ENCODE measurements at regions not wholly inside any gene's neighbourhood (a gene's known extent, or its start where the extent isn't known, plus 50 kb on each side); places are given as distances from the start of the nearest gene placed in this dataset.
"Not testable (repeated sequence)": the region's sequence is repeated elsewhere in the genome, so short reads cannot be mapped to it uniquely, and the experiment has no call there.

DNA sequence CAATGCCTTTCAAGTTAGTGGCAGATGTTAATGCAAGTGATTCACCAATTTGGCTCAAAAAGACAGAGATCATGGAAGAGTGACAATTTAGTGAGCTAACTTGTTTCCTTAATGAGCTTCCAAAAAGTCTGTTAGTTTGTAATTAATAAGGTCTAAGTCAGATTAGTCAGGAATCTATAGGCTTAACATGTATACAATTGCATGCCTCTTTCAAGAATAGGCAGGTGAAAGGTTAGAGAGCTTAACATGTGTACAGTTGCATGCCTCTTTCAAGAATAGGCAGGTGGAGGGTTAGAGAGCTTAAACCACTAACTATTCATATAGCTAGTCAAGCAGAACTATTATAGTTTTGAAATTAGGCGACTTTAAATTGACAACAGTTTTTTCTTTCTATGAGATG, 663.8 kb downstream of the C12orf50 start:
- no peak for FAIRE-seq
- no peak for DNase-seq (ENCODE audit: insufficient read length, low spot score)

DNA sequence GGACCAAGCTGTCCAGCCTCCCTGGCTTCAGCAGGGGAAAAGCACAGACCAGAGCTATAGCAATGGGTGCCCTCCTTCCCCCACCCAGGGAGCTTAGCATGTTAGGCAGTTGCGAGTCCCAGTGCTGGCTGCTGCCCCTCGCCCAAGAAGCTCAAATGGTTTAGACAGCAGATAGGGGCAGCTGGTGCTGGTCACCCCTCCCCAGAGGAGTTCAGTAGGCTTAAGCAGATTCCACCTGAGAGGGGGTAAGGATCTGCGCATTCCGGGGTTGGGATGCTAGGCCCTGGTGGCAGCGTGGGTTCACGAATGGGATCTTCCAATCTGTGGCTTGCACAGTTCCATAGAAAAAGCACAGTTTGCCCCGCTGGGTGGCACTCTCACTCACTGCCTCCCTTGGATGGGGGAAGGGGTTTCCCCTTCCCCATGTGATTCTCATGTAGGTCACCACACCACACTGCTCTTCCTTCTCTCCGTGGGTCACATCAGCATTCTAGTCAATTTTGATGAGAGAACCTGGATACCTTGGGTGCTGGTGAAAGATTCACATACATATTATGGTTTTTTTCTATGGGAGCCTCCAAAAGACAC, 665.6 kb downstream of the C12orf50 start:
- DNase-seq (ENCODE audit: insufficient read length, low spot score) = no peak
- FAIRE-seq = no peak

DNA sequence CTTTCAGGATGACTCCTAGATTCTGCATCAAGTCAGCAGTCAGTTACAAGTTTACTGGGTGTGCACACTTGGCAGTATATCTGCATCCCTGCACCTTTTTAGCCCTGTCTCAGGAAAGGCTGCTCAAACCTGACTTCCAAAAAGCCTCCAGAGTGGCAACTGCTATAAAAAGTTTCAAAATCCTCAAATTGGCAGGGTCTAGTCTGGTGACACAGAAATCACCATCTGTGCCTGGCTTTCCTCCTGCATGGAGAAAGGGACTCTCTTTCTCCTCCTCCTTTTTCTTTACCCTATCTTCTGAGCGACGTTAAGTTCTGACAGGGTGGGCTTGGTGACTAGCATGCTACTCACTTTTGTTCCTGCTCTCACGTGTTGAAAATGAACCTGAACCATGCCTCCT, 679.5 kb downstream of the C12orf50 start:
- FAIRE-seq (no peak), DNase-seq (ENCODE audit: insufficient read length, low spot score) (no peak)

DNA sequence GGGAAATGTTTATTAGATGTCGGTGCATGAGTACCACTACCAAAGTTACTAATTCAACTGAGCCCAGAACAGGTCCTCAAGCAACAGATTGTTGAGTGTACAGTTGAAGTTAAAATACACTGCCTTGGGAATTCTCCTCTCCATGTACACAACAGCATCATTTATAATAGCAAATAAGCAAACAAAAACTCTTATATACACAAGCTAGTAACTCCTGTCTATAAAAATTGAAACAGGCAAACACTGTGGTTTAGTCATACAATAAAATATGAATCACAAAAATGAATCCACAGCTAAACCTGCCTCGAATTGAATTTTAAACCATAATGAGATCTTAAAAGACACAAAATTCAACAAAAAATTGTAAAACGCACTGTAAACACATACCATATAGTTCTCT, 681.1 kb downstream of the C12orf50 start:
- FAIRE-seq = no peak
- no peak for DNase-seq (ENCODE audit: insufficient read length, low spot score)

DNA sequence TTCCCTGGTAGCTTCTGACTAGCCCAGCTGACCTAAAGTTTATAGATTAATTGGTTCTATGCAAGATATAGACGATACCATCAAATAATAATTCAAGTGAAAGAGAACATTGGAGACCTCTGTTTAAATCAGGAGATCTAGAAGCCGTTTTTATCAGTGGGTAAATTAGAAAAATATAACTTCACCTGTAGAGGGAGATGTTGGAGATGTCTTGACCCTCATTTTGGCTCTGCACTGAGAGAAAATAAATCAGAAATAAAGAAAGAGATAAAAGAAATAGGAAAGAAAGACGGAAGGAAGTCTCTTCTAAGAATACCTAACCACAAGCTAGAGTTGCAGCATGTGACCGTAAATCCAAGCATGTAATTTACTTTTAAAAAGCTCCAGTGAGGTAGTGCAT, 684.5 kb downstream of the C12orf50 start:
- FAIRE-seq = no peak
- no peak for DNase-seq (ENCODE audit: insufficient read length, low spot score)

DNA sequence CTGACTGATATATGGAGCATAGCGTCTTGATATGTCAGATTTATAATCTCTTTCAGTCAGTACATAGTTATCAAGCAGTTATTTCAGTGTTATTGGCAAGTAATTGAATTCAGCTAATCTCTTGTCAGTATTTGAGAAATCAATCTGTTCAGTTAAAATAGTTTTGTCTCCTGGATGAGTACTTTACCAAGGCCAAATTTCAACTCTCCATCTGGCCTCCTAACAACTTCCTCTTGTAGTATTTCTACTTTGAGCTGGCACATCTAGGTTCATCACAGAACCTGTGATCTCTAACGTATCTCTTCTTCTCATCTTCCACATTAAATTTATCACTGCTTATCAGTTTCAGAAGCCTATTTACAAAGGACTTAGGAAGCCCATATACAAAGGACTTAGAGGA, 690.5 kb downstream of the C12orf50 start:
- peak; percentile 61 for FAIRE-seq

DNA sequence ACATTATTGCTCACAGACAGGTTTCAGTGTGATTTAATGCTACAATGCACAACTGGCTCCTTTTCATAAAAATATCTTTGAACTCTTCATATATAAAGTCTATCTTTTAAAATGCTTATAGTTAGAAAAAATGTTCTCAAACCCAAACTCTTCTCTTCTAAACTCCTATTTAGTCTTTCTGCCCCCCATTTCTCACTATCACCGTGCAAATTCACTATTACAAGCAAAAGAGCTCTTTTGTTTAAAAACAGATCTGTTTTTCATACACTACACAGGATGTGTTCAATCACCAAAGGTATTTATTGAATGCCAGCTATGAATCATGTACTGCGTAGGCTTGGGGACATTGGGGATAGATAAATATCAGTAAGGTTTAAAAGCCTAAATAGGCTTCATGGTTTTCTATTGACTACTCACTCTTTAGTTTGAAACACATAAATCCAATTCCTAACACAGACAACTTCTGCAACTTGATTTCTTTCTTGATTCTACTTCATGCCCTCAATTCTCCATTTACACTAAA, 692.3 kb downstream of the C12orf50 start:
- no peak for DNase-seq (ENCODE audit: insufficient read length, low spot score)
- no peak for FAIRE-seq

More for the DNA sequence above, 690.5 kb downstream of the C12orf50 start:
- DNase-seq (ENCODE audit: insufficient read length, low spot score) = no peak

DNA sequence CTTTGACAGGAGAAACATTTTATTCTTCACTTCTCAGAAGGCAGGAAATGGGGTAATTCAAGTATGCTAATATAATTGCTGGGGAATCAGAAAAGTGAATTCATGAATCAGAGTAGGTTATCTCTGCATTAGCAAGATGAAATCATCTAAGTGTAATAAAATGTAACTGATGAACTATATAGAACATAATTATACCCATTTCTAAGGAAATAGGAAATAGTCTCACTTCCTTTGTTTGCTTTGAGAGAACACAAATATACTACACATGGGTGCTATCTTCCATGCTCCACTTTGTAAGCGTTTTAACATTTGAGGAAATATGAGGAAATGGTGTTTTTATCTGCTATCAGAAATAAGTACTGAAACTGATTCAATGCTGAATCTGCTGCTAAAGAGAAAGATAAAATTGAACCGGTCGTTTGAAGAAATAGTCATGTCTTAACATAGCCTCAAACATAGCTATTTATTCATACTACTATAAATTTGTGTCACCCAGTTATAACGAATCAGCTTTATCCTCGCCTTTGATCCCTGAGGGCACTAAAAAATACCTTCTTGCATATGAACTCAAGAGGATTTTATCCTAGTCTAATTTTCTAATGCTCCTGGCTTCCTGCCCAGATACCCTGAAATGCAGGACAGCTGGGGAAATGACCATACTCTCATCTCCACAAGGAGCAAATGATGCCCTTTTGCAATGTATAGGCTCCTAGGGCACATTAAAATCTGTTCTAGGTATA, 696.0 kb downstream of the C12orf50 start:
- DNase-seq (ENCODE audit: insufficient read length, low spot score) (no peak), FAIRE-seq (no peak)

DNA sequence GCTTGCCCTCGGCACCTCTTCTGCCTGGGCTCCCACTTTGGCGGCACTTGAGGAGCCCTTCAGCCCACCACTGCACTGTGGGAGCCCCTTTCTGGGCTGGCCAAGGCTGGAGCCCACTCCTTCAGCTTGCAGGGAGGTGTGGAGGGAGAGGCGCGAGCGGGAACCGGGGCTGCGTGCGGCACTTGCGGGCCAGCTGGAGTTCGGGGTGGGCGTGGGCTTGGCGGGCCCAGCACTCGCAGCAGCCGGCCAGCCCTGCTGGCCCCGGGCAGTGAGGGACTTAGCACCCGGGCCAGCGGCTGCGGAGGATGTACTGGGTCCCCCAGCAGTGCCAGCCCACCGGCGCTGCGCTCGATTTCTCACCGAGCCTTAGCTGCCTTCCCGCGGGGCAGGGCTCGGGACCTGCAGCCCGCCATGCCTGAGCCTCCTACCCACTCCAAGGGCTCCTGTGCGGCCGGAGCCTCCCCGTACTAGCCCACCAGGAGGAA, 699.1 kb downstream of the C12orf50 start:
- not testable (repeated sequence) for DNase-seq (ENCODE audit: insufficient read length, low spot score); FAIRE-seq

DNA sequence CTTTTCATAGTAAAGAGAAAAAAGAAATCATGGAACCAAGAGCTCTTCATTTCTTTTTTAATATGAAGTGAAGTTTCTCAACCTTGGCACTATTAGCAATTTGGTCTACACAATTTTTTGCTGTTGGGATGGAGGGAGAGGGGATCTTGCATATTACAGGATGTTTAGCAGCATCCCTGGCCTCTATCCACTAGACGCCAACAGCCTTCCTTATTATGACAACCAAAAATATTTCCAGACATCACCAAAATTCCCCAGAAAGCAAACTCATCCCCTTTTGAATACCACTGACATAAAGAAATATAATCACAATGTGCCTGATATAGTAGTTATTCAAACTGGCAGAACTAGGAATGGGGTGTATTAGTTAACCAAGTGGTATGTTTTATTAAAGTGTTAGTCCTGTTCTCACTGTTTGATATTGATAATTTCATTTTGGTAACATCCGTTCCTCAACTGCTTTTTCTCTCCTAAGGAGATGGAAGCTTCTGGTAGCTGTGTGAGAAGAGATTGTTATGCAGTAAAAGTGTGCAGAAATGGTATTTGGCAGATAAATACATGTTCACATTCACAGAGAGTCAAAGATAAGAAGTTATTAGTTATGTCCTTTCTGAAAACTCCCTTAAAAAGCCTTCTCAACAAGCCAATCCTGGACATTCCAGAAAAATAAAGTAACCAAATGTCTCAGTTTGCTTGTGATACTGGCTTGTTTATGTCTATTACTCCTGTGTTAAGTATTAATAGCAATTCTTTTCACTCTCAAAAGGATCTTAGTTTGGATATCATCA, 699.9 kb downstream of the C12orf50 start:
- DNase-seq (ENCODE audit: insufficient read length, low spot score) (no peak), FAIRE-seq (no peak)

DNA sequence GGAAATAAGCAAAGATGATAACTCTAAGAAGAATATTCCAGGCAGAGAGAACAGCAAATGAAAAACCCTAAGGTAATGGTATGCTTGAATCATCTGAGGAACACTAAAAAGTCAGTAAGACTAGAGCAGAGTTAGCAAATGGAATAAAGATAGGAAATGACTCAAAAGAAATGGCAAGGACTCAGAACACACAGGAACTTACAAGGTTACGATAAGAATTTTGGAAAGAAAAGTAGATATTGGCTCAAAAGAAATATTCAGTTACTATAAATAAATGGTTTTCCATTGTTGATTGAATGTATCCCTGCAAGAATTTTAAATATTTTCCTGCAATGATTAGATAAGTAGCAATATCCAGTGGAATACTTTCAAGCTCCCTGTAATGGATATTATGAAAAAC, 705.8 kb downstream of the C12orf50 start:
- no peak for FAIRE-seq
- DNase-seq (ENCODE audit: insufficient read length, low spot score) = no peak

DNA sequence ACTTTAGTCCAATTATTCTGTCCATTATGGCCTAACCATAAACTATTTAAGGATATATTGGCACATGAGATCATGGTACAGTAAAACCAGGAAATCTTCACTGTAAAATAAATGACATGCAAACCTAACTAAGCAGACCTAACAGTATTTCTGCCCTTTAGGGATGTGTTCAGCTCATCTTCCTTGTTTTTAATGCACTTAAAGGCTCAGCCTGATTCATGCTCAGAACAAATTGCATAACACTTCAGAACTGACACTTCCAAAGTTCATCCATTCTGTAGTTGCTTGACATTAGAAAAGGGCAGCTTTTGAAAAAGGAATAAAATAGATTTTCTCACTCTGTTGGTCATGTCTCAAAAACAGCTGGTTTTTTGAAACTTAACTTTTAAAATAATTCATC, 708.5 kb downstream of the C12orf50 start:
- DNase-seq (ENCODE audit: insufficient read length, low spot score) (no peak), FAIRE-seq (no peak)

DNA sequence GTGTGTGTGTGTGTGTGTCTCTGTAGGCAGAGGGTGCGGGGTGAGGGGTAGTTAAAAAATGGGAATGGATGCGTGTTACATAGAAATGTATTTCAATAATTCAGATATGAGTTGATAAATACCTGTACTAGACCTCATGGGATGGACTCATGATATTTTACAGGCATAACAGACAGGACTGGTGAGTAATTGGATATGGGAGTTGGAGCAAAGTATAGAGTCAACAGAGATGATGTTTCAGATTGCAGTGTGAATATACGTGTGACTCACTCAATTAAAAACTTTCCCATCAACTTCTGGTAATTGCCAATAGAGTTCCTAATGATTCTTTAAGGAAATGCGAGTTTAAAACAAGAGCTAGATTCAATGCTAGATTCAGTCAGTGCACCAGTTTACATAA, 711.9 kb downstream of the C12orf50 start:
- DNase-seq (ENCODE audit: insufficient read length, low spot score) (no peak), FAIRE-seq (no peak)

DNA sequence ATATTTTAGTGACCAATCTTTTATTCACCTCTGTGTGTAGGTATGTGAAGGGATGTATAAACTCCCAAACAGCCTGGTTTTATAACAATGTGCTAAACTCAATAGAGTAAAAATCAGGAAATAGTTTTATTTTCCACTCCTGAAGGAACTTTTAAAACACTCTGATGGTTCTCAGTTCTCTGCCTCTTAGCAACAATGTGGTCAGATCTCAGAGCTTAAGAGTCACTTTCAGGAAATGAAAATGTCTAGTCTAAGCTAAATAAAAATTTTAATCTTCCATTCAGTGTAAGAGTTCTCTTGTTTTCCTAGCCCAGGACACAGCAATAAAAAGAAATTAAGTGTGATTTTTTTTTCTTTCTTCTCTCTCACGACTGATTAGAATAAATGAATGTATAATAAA, 718.0 kb downstream of the C12orf50 start:
- FAIRE-seq = peak; percentile 33
- no peak for DNase-seq (ENCODE audit: insufficient read length, low spot score)

DNA sequence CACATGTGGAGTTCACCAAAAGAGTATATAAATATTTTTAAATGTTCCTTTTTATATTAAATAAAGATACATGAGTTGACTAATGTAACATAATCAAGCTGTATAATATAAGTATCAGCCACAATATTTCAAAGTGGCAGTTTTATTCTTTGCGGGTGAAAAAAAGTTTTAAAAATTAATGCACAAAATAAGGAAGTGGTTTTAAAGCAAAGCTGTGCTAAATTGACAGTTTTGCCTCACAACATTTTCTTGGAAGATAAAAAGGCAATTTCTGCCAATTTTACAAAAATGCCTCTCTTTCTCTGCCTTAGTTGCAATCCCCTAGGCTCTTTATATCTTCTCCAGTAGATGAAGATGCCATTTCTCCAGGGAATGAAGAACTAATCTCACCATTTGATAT, 719.1 kb downstream of the C12orf50 start:
- FAIRE-seq (no peak), DNase-seq (ENCODE audit: insufficient read length, low spot score) (no peak)

DNA sequence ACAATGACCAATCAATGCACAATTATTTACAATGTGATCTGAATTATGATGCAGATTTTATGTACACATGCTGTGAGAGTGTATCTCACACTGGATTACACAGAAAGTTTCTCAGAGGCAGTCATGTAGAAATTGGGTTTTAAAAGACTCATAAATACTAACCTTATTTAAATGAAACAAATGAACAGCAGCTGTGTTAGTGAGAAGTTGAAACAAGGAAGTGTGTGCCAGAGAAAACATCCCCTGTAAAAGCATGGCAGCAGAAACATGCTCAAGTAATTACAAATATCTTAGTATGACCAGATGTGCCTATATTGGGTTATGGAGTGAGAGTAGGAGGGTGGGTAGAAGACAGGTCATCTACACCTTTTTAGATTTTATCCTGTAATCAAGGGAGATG, 723.7 kb downstream of the C12orf50 start:
- FAIRE-seq (no peak), DNase-seq (ENCODE audit: insufficient read length, low spot score) (no peak)

DNA sequence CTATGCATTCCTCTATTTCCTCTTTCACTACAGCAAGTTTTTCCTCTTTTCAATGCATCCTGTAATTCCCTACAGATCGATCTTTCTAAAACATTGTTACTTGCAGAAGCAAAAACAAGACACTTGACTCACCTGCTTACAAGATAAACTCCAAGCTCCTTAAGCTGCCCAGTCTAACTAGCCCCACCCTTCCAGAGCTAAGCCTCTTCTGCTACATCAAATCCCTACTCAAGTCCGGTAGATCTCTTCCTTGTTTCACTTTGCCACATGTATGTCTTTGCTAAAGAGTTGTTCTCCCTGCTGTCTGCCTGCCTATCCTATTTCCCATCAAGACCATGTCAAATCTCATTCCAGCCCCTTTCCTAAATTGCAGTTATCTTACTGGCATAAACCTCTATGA, 724.8 kb downstream of the C12orf50 start:
- FAIRE-seq (no peak), DNase-seq (ENCODE audit: insufficient read length, low spot score) (no peak)

DNA sequence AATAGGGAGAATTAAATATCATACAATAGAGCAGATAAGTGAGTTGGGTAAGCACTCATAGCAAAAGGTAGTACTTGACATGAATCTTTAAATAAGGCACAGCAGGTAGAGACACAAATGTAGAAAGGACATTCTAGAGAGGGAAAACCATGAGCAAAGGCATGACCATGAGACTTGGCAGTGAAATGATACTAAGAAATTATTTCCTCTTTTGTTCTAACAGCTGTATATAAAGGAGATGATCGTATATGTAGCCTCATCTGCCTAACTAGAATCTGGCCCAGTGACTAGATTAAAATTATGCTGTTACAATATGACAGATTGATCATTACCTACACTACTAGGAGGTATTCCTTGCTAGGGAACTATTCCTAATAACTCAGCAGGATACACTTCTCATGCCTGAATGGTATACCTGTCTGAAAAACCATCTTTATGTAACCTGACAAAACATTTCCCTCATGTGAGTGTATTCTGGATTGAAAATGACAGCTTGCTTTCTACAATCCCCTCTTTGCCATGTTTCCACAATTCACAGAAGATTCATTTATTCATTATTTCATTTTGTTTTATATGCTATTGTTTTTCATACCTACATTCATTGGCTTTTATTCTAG, 725.7 kb downstream of the C12orf50 start:
- FAIRE-seq = no peak
- no peak for DNase-seq (ENCODE audit: insufficient read length, low spot score)

DNA sequence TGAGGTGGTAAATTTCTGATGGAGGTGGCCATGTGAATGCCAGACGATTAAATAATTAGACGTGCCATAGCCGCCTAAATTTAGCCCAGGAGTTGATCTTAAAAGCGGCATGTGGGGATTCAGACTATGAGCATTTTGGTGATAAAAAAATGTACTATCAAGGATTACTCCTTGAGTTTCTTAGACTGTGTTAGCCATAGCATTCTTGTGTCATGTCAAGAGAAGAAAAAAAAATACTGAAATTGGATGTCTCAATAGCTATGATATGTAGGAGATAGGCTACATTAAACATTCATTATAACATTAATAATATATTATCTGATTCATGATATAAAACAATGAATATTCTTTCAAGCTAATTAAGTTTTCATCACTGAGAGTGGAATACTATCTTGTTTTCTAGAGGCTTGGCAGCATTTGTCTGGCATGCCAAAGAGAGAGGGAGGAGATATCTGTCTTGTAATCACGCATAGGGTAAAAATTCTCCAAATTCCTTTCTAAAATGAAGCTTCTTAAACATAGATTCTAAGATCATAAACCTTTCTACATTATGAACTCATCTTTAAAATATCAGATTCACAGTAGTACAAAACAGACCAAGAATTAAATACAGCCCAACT, 727.0 kb downstream of the C12orf50 start:
- DNase-seq (ENCODE audit: insufficient read length, low spot score) (no peak), FAIRE-seq (no peak)

DNA sequence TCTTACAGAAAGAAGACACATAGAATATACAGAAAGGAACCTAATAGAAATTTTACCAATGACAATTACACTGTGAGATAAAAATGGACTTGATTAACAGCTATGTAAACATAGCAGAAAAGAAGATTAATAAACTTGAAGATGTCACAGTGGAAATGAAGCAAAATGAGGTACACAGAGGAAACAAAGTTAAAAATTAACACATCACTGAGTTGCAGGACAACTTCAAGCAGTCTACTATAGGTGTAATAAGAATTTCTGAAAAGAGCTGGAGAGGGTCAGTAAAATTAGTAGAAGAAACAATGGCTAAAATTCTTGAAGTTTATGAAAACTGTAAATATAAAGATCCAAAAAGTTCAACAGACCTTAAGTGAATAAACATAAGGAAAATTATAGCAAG, 738.7 kb downstream of the C12orf50 start:
- FAIRE-seq (peak; percentile 60), DNase-seq (ENCODE audit: insufficient read length, low spot score) (no peak)

DNA sequence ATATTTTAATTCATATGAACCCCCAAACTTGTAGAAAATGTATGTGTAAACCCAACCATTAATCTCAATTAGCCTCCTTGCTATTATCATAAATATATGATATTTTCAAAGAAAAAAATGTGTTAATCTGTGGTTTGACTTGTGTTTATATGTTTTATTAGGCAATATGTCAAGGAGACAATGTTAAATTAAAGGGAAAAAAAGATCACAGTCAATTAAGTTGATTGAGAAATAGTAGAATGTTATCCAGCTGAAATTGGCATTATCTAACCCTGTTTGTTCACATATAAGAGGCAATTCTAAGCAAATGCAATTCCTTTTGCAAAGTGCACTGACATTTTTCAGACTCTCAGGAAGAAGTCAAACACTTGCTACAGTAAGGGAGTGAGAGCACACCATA, 745.3 kb downstream of the C12orf50 start:
- DNase-seq (ENCODE audit: insufficient read length, low spot score) (no peak), FAIRE-seq (no peak)

All from GM19239 (cell line).